PC-3 (cell line): ENCODE measurements at regions not wholly inside any gene's neighbourhood (a gene's known extent, or its start where the extent isn't known, plus 50 kb on each side); places are given as distances from the start of the nearest gene placed in this dataset.
"Not testable (repeated sequence)": the region's sequence is repeated elsewhere in the genome, so short reads cannot be mapped to it uniquely, and the experiment has no call there.

ENCODE experiments used
- ATAC-seq: fragments of 200-7000 bp; cut with Tn5 transposase; 2 replicates; pipeline ENCODE4 v1.9.1; 2020; ENCODE audit warnings: mild to moderate bottlenecking, moderate library complexity
- BruUV-seq: library from RNA; stranded (reverse); fragments of 400-500 nt; replicated peaks from 2 replicates; lab custom pipeline; 2021; lab: Mats Ljungman, UMichigan
- CTCF ChIA-PET: fragments of 300-600 bp; sonication (Branson Sonifier 250); formaldehyde crosslinking; loops from one replicate; lab custom pipeline; 2022; ENCODE audit warnings: antibody characterized with exemption; lab: Charles Lee
- POLR2A ChIA-PET: fragments of 300-600 bp; sonication (Branson Sonifier 250); formaldehyde crosslinking; loops from one replicate; lab custom pipeline; 2022; ENCODE audit warnings: antibody characterized with exemption; ENCODE audit not compliant: unreplicated experiment; lab: Charles Lee
- DNase-seq: peaks from one replicate; pipeline ENCODE4 v3.0.0-alpha.2; 2015
- H2AFZ ChIP-seq: fragments of 300-600 bp; sonication (generic); 2 replicates; pipeline ENCODE4 v1.6.0; 2016; ENCODE audit warnings: antibody characterized with exemption, low read length
- H3F3A ChIP-seq: fragments of 300-600 bp; sonication (generic); one replicate; pipeline ENCODE4 v1.6.0; 2017; ENCODE audit warnings: antibody characterized with exemption, low read length, control low read depth, mild to moderate bottlenecking; ENCODE audit not compliant: unreplicated experiment
- H3K27ac ChIP-seq: fragments of 300-600 bp; sonication (generic); 2 replicates; pipeline ENCODE4 v1.5.1; 2016; ENCODE audit warnings: mild to moderate bottlenecking, low read length
- H3K27me3 ChIP-seq: fragments of 300-600 bp; sonication (generic); 2 replicates; pipeline ENCODE4 v1.6.1; 2016; ENCODE audit warnings: low read length, mixed read lengths
- H3K36me3 ChIP-seq: fragments of 300-600 bp; sonication (generic); 2 replicates; pipeline ENCODE4 v1.6.1; 2016; ENCODE audit warnings: low read depth, mixed run types, low read length, mixed read lengths
- H3K4me1 ChIP-seq: fragments of 300-600 bp; sonication (generic); 2 replicates; pipeline ENCODE4 v1.5.1; 2016; ENCODE audit warnings: low read length; ENCODE audit not compliant: insufficient read depth
- H3K4me2 ChIP-seq: fragments of 300-600 bp; sonication (generic); 2 replicates; pipeline ENCODE4 v1.6.0; 2016; ENCODE audit warnings: low read length
- H3K4me3 ChIP-seq: fragments of 300-600 bp; sonication (generic); 2 replicates; pipeline ENCODE4 v1.5.1; 2016; ENCODE audit warnings: mild to moderate bottlenecking, low read length, mixed read lengths
- H3K79me2 ChIP-seq: fragments of 300-600 bp; sonication (generic); 2 replicates; pipeline ENCODE4 v1.6.1; 2017; ENCODE audit warnings: low read length, mixed read lengths
- H3K9ac ChIP-seq: fragments of 300-600 bp; sonication (generic); 2 replicates; pipeline ENCODE4 v1.6.0; 2016; ENCODE audit warnings: mild to moderate bottlenecking, low read length
- H3K9me2 ChIP-seq: fragments of 300-600 bp; sonication (generic); replicated peaks from 2 replicates; pipeline ENCODE4 v1.6.1; 2016; ENCODE audit warnings: mixed run types, low read length, mixed read lengths
- H3K9me3 ChIP-seq: fragments of 300-600 bp; sonication (generic); 2 replicates; pipeline ENCODE4 v1.6.1; 2016; ENCODE audit warnings: low read length, mixed read lengths
- H4K20me1 ChIP-seq: fragments of 300-600 bp; sonication (generic); 2 replicates; pipeline ENCODE4 v1.6.1; 2016; ENCODE audit warnings: low read length, mixed read lengths
- EZH2 ChIP-seq: fragments of 300-600 bp; sonication (generic); IDR thresholded peaks from one replicate; pipeline ENCODE4 v1.6.1; 2017; ENCODE audit warnings: antibody characterized with exemption, mild to moderate bottlenecking, low read length; ENCODE audit not compliant: unreplicated experiment
- EZH2phosphoT487 ChIP-seq: fragments of 300-600 bp; sonication (generic); IDR thresholded peaks from 2 replicates; pipeline ENCODE4 v1.6.1; 2018; ENCODE audit warnings: mild to moderate bottlenecking, antibody characterized with exemption, low read length, borderline replicate concordance
- intact Hi-C: fragments of 100-400 bp; cut with micrococcal nuclease; formaldehyde crosslinking; loops from 2 replicates; pipeline ENCODE4 v1.9.0; 2023
- TF ChIP-seq, protein P1 (sequence below): fragments of 300-600 bp; sonication (generic); conservative IDR thresholded peaks from 2 replicates; pipeline ENCODE4 v1.5.1; 2017; ENCODE audit warnings: antibody characterized with exemption, low read depth, mild to moderate bottlenecking, low read length

DNA sequence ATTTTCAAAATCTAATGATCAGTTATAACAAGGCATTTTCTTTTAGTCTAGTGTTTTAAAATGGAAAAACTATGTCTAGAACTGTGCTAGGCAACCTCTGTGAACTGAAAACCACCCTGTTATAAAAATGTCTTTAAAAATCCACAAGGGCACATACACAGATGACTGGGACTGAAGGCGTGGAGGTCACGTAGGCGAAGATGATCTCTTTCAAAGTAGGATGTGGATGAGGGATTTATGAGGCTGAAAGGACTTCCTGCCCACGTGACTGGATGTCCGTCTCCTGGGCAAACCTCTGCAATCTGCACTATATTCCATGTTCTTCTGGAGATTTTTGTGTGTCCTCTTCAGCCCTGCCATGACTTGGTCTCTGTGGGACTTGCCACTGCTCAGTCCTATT, 84.2 kb upstream of the ZNF536 start:
- H3K4me3 ChIP-seq = no peak overlapping the region
- H2AFZ ChIP-seq = no peak overlapping the region
- no peaks in the 10 kb centered on the region for H3F3A ChIP-seq
- no peaks in the 10 kb centered on the region for H3K9me2 ChIP-seq
- no peak for ATAC-seq
- TF ChIP-seq EZH2 = no peak
- TF ChIP-seq, protein P1, sequence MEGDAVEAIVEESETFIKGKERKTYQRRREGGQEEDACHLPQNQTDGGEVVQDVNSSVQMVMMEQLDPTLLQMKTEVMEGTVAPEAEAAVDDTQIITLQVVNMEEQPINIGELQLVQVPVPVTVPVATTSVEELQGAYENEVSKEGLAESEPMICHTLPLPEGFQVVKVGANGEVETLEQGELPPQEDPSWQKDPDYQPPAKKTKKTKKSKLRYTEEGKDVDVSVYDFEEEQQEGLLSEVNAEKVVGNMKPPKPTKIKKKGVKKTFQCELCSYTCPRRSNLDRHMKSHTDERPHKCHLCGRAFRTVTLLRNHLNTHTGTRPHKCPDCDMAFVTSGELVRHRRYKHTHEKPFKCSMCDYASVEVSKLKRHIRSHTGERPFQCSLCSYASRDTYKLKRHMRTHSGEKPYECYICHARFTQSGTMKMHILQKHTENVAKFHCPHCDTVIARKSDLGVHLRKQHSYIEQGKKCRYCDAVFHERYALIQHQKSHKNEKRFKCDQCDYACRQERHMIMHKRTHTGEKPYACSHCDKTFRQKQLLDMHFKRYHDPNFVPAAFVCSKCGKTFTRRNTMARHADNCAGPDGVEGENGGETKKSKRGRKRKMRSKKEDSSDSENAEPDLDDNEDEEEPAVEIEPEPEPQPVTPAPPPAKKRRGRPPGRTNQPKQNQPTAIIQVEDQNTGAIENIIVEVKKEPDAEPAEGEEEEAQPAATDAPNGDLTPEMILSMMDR = no peak
- TF ChIP-seq EZH2phosphoT487 = no peak
- BruUV-seq = no TSS peak
- no peaks in the 10 kb centered on the region for H3K9me3 ChIP-seq
- ChIA-PET POLR2A (no interaction called here), CTCF (no interaction called here)
- intact Hi-C loops = no loop called here
- no peaks in the 10 kb centered on the region for H3K79me2 ChIP-seq
- no peaks in the 10 kb centered on the region for H3K27me3 ChIP-seq
- H3K4me2 ChIP-seq = no peak overlapping the region
- no peak overlapping the region for H3K9ac ChIP-seq
- H3K36me3 ChIP-seq = no peaks in the 10 kb centered on the region
- no peak for DNase-seq
- no peak overlapping the region for H3K27ac ChIP-seq
- H4K20me1 ChIP-seq = no peaks in the 10 kb centered on the region
- H3K4me1 ChIP-seq = no peaks in the 10 kb centered on the region

DNA sequence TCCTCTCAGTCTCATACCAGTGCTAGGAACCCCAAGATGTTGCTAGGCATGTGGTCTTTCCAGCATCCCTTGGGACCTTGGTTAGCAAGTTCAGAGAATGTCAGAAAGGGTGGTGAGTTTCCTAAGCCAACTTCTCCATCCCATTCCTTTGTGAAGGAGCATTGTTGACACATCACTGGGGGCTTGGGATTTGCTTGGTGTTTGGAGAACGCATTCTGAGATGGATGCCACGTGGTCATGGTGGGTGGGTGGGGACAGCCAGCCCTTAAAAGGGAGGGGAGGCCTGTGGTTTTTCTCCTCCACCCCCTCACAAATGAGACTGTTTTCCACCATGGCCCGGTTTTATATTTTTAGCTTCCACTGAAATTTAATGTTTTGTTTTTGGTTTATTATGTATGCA, 83.3 kb upstream of the ZNF536 start:
- Histone ChIP-seq H3F3A (no peaks in the 10 kb centered on the region), H3K4me3 (no peak overlapping the region), H3K79me2 (no peaks in the 10 kb centered on the region), H3K9me2 (no peaks in the 10 kb centered on the region), H2AFZ (no peak overlapping the region), H3K27ac (no peak overlapping the region), H3K9ac (no peak overlapping the region), H3K4me1 (no peaks in the 10 kb centered on the region), H3K9me3 (no peaks in the 10 kb centered on the region), H3K36me3 (no peaks in the 10 kb centered on the region), H3K27me3 (no peaks in the 10 kb centered on the region), H4K20me1 (no peaks in the 10 kb centered on the region), H3K4me2 (no peak overlapping the region)
- ChIA-PET CTCF (no interaction called here), POLR2A (no interaction called here)
- intact Hi-C loops = no loop called here
- DNase-seq (no peak), ATAC-seq (no peak)
- TF ChIP-seq EZH2 (no peak), EZH2phosphoT487 (no peak)
- TF ChIP-seq, protein P1 = no peak
- BruUV-seq = no TSS peak

DNA sequence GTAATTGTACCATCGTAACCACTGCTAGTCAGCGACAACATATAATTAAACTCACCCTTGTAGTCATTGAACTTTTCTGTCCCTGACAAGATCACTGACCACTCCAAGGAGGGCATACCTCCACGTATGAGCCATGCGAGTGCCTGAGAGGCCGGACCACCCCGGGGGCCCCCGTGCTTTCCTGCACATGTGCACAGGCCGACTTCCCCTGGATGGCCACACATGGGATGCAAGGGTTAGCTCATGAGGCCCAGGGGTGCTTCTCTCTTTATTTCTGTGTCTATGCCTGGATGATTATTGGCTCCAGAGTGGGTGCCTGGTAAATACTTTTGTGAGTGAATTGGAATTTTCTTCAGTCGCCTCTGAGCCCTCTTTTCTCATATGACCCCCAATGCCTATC, 82.8 kb upstream of the ZNF536 start:
- ChIA-PET CTCF (no interaction called here), POLR2A (no interaction called here)
- BruUV-seq = no TSS peak
- no peak overlapping the region for H3K4me3 ChIP-seq
- no peaks in the 10 kb centered on the region for H3K36me3 ChIP-seq
- no peak for ATAC-seq
- no peaks in the 10 kb centered on the region for H3K9me2 ChIP-seq
- no peak overlapping the region for H2AFZ ChIP-seq
- intact Hi-C loops = no loop called here
- H4K20me1 ChIP-seq = no peaks in the 10 kb centered on the region
- DNase-seq = no peak
- no peak overlapping the region for H3K9ac ChIP-seq
- TF ChIP-seq, protein P1 = no peak
- TF ChIP-seq EZH2 = no peak
- no peak for TF ChIP-seq EZH2phosphoT487
- no peaks in the 10 kb centered on the region for H3K79me2 ChIP-seq
- no peak overlapping the region for H3K4me2 ChIP-seq
- no peaks in the 10 kb centered on the region for H3K4me1 ChIP-seq
- no peaks in the 10 kb centered on the region for H3K9me3 ChIP-seq
- no peaks in the 10 kb centered on the region for H3F3A ChIP-seq
- no peaks in the 10 kb centered on the region for H3K27me3 ChIP-seq
- no peak overlapping the region for H3K27ac ChIP-seq

DNA sequence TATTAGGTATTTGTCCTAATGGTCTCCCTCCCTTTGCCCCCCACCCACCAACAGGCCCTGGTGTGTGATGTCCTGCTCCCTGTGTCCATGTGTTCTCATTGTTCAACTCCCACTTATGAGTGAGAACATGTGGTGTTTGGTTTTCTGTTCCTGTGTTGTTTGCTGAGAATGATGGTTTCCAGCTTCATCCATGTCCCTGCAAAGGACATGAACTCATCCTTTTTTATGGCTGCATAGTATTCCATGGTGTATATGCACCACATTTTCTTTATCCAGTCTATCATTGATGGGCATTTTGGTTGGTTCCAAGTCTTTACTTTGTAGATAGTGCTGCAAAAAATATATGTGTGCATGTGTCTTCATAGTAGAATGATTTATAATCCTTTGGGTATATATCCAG, 81.4 kb upstream of the ZNF536 start:
- H2AFZ ChIP-seq, H3K4me3 ChIP-seq, H3K4me1 ChIP-seq, H3F3A ChIP-seq, H3K27ac ChIP-seq, H3K36me3 ChIP-seq, H3K9me2 ChIP-seq, DNase-seq, H3K9me3 ChIP-seq, H3K27me3 ChIP-seq, BruUV-seq, H4K20me1 ChIP-seq, CTCF ChIA-PET, H3K79me2 ChIP-seq, H3K4me2 ChIP-seq, POLR2A ChIA-PET, intact Hi-C loops, H3K9ac ChIP-seq, ATAC-seq: not testable (repeated sequence)
